Common myeloid progenitor, CD34-positive (primary cell): ENCODE measurements at regions not wholly inside any gene's neighbourhood (a gene's known extent, or its start where the extent isn't known, plus 50 kb on each side); places are given as distances from the start of the nearest gene placed in this dataset.
A peak's percentile ranks its signal among the peaks of the same experiment; 100 is the strongest.

Experiments used
- CTCF ChIA-PET: fragments of 350-600 bp; sonication (Branson Sonifier 250); formaldehyde crosslinking; loops from one replicate; lab custom pipeline; 2021; ENCODE audit warnings: antibody characterized with exemption; lab: Charles Lee
- POLR2A ChIA-PET: fragments of 350-600 bp; sonication (Branson Sonifier 250); formaldehyde crosslinking; loops from one replicate; lab custom pipeline; 2021; ENCODE audit warnings: antibody characterized with exemption; lab: Charles Lee
- DNase-seq, 3 donors: peaks; one replicate each; pipeline versions ENCODE4 v3.0.0 to v3.0.0-alpha.2; 2013
- H3K27ac ChIP-seq, 2 experiments: 1 replicate in 1 of 2; 2 replicates in 1 of 2; pipeline ENCODE4 v1.7.0; 2013; ENCODE audit warnings: inconsistent platforms in 2 of 2, low read length in 2 of 2, mild to moderate bottlenecking in 2 of 2, low read depth in 1 of 2, moderate library complexity in 1 of 2; ENCODE audit not compliant: severe bottlenecking in 2 of 2, insufficient read depth in 1 of 2, poor library complexity in 1 of 2
- H3K27me3 ChIP-seq, 5 experiments: replicated peaks in 2 of 5; 1 replicate in 3 of 5; 2 replicates in 2 of 5; pipeline versions ENCODE4 v1.6.1 to v1.7.0; 2013; ENCODE audit warnings: low read length in 4 of 5, mild to moderate bottlenecking in 2 of 5, moderate library complexity in 2 of 5, inconsistent platforms in 1 of 5; ENCODE audit not compliant: insufficient read depth in 5 of 5, control insufficient read depth in 4 of 5
- H3K36me3 ChIP-seq, 4 experiments: 1 replicate in 2 of 4; 2 replicates in 2 of 4; pipeline versions ENCODE4 v1.6.1 to v1.7.0; 2013; ENCODE audit warnings: low read length in 3 of 4, control low read depth in 1 of 4, mild to moderate bottlenecking in 1 of 4; ENCODE audit not compliant: control insufficient read depth in 4 of 4, insufficient read depth in 4 of 4
- H3K4me1 ChIP-seq, 4 experiments: 1 replicate in 3 of 4; 2 replicates in 1 of 4; pipeline versions ENCODE4 v1.6.1 to v1.7.1; 2013; ENCODE audit warnings: low read length in 3 of 4, mild to moderate bottlenecking in 3 of 4, control low read depth in 1 of 4, inconsistent platforms in 1 of 4, moderate library complexity in 1 of 4; ENCODE audit not compliant: control insufficient read depth in 4 of 4, insufficient read depth in 4 of 4; ENCODE audit errors: control extremely low read depth in 1 of 4
- H3K4me3 ChIP-seq, 7 experiments: 1 replicate in 4 of 7; 2 replicates in 3 of 7; pipeline versions ENCODE4 v1.5.1 to v1.7.0; 2013; ENCODE audit warnings: mild to moderate bottlenecking in 7 of 7, low read length in 6 of 7, moderate library complexity in 6 of 7, inconsistent platforms in 2 of 7, low read depth in 2 of 7, control low read depth in 1 of 7; ENCODE audit not compliant: insufficient read depth in 4 of 7, control insufficient read depth in 1 of 7; ENCODE audit errors: extremely low read depth in 1 of 7
- H3K9me3 ChIP-seq, 5 experiments: 1 replicate in 4 of 5; 2 replicates in 1 of 5; pipeline versions ENCODE4 v1.6.1 to v1.7.1; 2013; ENCODE audit warnings: low read length in 4 of 5, mild to moderate bottlenecking in 2 of 5, inconsistent platforms in 1 of 5, low read depth in 1 of 5, moderate library complexity in 1 of 5; ENCODE audit not compliant: control insufficient read depth in 4 of 5, insufficient read depth in 2 of 5; ENCODE audit errors: control extremely low read depth in 1 of 5
- WGBS: methylation state at CpG from one replicate; pipeline ENCODE4 v1.1.5; 2013; ENCODE audit not compliant: insufficient coverage; 5-methylcytosine and 5-hydroxymethylcytosine counted together

DNA sequence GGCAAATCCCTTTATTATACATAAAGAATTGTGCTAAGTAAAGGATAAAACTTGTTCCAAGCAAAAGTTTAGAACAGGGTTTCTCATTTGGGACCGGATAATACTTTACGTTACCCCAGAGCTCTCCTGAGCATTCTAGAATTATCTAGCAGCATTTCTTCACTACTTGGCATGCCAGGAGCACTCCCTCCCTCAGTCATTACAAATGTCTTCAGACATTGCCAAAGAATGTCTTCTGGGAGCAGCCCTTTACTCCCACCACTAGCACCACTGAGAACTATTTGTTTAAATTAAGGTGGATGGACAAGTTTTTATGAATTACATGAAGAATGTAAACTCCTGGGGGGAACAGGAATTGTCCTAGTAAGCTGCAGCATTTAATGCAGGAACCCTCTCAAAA, 516.4 kb downstream of the GBE1 start:
- no peak overlapping the region for H3K4me3 ChIP-seq
- peaks cover 0 to 2% (median 0%) of the 10 kb centered on the region in 5 experiments for H3K27me3 ChIP-seq
- CTCF ChIA-PET: no interaction called here
- no peaks in the 10 kb centered on the region for H3K36me3 ChIP-seq
- WGBS: 94% methylated on average over 2 of the region's 2 CpGs
- no peak overlapping the region for H3K27ac ChIP-seq
- POLR2A ChIA-PET: no interaction called here
- no peaks in the 10 kb centered on the region for H3K9me3 ChIP-seq
- no peaks in the 10 kb centered on the region for H3K4me1 ChIP-seq
- DNase-seq: no peak

GRCh38 chr3:81244231-81244630, 517.2 kb downstream of the GBE1 start:
- WGBS: 88% methylated on average over 2 of the region's 3 CpGs
- H3K36me3 ChIP-seq: no peaks in the 10 kb centered on the region
- CTCF ChIA-PET: interaction anchor here (0.8 kb wide), 1 partner anchor 640 kb away, joined by 3 read pairs; no protein-coding TSS in a partner anchor

GRCh38 chr3:81242871-81243270, 518.6 kb downstream of the GBE1 start:
- H3K27me3 ChIP-seq: peaks cover 0 to 2% (median 0%) of the 10 kb centered on the region in 5 experiments
- H3K9me3 ChIP-seq: no peaks in the 10 kb centered on the region
- H3K36me3 ChIP-seq: no peaks in the 10 kb centered on the region
- H3K27ac ChIP-seq: no peak overlapping the region
- CTCF ChIA-PET: interaction anchor here (0.9 kb wide), 1 partner anchor 634 kb away, joined by 3 read pairs; no protein-coding TSS in a partner anchor
- peak; percentile 14 to 29 (median 17) for DNase-seq
- no peak overlapping the region for H3K4me3 ChIP-seq
- H3K4me1 ChIP-seq: no peaks in the 10 kb centered on the region
- POLR2A ChIA-PET: no interaction called here
- WGBS: no CpG with 5 or more reads among the region's 1 CpG

More at GRCh38 chr3:81244231-81244630, 517.2 kb downstream of the GBE1 start:
- POLR2A ChIA-PET: no interaction called here
- no peak for DNase-seq
- Histone ChIP-seq H3K4me3 (no peak overlapping the region), H3K27ac (no peak overlapping the region), H3K27me3 (peaks cover 0 to 2% (median 0%) of the 10 kb centered on the region in 5 experiments), H3K4me1 (no peaks in the 10 kb centered on the region), H3K9me3 (no peaks in the 10 kb centered on the region)

- CTCF ChIA-PET: no interaction called here
- H3K9me3 ChIP-seq: no peaks in the 10 kb centered on the region
- no peaks in the 10 kb centered on the region for H3K27me3 ChIP-seq
- no peak overlapping the region for H3K27ac ChIP-seq
- no peaks in the 10 kb centered on the region for H3K4me1 ChIP-seq
- DNase-seq: no peak
- POLR2A ChIA-PET: no interaction called here
- H3K4me3 ChIP-seq: no peak overlapping the region
- H3K36me3 ChIP-seq: no peaks in the 10 kb centered on the region
- no CpG with 5 or more reads among the region's 1 CpG for WGBS
Measured at GRCh38 chr3:81237181-81237580, 524.3 kb downstream of the GBE1 start.

GRCh38 chr3:81218023-81218422, 543.4 kb downstream of the GBE1 start:
- CTCF ChIA-PET: no interaction called here
- WGBS: no CpG with 5 or more reads among the region's 1 CpG
- Histone ChIP-seq H3K27ac (no peak overlapping the region), H3K9me3 (no peaks in the 10 kb centered on the region), H3K36me3 (no peaks in the 10 kb centered on the region), H3K4me3 (no peak overlapping the region), H3K27me3 (no peaks in the 10 kb centered on the region), H3K4me1 (no peaks in the 10 kb centered on the region)
- DNase-seq: peak; percentile 7 to 31 (median 13)
- POLR2A ChIA-PET: no interaction called here

GRCh38 chr3:81217101-81217500, 544.3 kb downstream of the GBE1 start:
- POLR2A ChIA-PET: no interaction called here

GRCh38 chr3:81216192-81216591, 545.3 kb downstream of the GBE1 start:
- H3K9me3 ChIP-seq: no peaks in the 10 kb centered on the region
- no peak overlapping the region for H3K4me3 ChIP-seq
- H3K4me1 ChIP-seq: no peaks in the 10 kb centered on the region
- POLR2A ChIA-PET: interaction anchor here (0.5 kb wide), 1 partner anchor 137 kb away, joined by 3 read pairs; no protein-coding TSS in a partner anchor
- 83% methylated on average over 2 of the region's 4 CpGs for WGBS
- DNase-seq: no peak
- no peaks in the 10 kb centered on the region for H3K36me3 ChIP-seq
- H3K27ac ChIP-seq: no peak overlapping the region
- H3K27me3 ChIP-seq: no peaks in the 10 kb centered on the region
- CTCF ChIA-PET: no interaction called here

More at GRCh38 chr3:81217101-81217500, 544.3 kb downstream of the GBE1 start:
- no peaks in the 10 kb centered on the region for H3K36me3 ChIP-seq
- H3K4me3 ChIP-seq: no peak overlapping the region
- no peak for DNase-seq
- CTCF ChIA-PET: no interaction called here
- H3K9me3 ChIP-seq: no peaks in the 10 kb centered on the region
- WGBS: no CpG with 5 or more reads among the region's 2 CpGs
- no peaks in the 10 kb centered on the region for H3K27me3 ChIP-seq
- H3K4me1 ChIP-seq: no peaks in the 10 kb centered on the region
- no peak overlapping the region for H3K27ac ChIP-seq
